T47D (cell line): ENCODE measurements at regions not wholly inside any gene's neighbourhood (a gene's known extent, or its start where the extent isn't known, plus 50 kb on each side); places are given as distances from the start of the nearest gene placed in this dataset.
A peak's percentile ranks its signal among the peaks of the same experiment; 100 is the strongest.

ENCODE experiments used
- DNase-seq, 2 experiments: peaks; one replicate each; pipeline versions ENCODE4 v3.0.0 to v3.0.0-alpha.2; 2011 to 2012; ENCODE audit warnings: low read depth in 1 of 2, low spot score in 1 of 2
- JUND ChIP-seq: IDR thresholded peaks from 2 replicates; pipeline ENCODE4 v1.6.1; 2012; ENCODE audit warnings: low read depth
- in situ Hi-C: cut with HindIII; loops from 2 replicates; pipeline ENCODE4 v1.10.0; 2016; ENCODE audit warnings: low sequenced_read_pairs, low pct_unique_long_range_greater_than_20kb

DNA sequence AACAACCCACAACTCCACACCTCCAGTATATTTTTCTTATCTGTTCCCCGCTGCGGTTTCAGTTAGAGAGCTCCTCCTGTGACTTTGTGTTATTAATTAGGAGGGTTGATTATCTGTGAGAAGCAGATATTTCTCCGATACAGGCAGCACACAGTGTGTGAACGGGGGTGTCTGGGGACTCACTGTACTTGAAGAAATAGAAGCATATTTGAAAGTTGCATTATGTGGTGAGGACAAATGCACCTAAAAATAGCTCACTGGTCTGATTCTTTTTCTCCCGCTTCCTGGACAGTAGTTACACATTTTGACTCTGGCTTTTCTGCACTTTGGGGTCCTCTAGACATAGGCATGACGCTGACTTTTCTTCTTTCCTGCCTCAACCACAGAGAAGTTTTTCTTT lies 277.7 kb downstream of the VRK1 start:
- no peak for TF ChIP-seq JUND
- in situ Hi-C loops: no loop called here
- no peak for DNase-seq

DNA sequence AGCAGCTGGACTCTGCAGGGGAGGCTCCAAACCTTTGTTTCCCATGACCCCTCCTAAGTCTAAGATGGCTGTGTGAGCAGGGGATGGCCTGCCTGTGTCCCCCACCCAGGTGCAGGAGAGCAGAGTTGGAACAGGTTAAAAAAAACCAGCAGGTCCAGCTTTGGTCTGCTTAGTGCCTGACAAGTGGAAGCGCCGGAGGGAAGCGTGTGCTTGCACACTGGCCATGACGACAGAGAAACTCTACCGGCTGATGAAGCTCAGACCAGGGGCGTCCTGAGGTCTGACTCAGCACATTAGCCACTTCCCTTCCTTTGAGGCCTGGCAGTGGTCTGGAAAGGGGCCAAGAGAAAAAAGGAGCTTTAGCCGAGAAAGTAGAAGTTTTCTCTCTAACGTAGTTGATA lies 280.1 kb downstream of the VRK1 start:
- peak in 1 of 2 experiments; percentile 18 for DNase-seq
- no peak for TF ChIP-seq JUND
- in situ Hi-C loops: no loop called here

DNA sequence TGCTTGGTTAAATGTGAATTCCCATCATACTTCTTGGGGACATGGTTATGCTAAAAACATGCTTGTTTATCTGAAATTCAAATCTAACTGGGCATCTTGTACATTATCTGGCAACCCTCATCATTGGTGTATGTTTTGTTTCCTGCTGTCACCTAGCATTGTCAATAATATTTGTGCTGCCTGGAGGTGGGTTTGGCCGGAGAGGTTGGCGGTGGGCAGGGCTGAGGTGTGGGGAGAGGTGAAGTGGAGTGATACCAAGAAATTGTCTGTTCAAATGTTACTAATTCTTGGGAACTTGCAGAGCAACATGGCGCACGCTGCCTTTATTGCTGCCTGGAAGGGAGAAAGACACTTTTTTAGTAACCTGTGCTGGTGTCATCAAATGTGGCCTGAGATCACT lies 280.5 kb downstream of the VRK1 start:
- DNase-seq: no peak
- in situ Hi-C loops: no loop called here
- TF ChIP-seq JUND: no peak

DNA sequence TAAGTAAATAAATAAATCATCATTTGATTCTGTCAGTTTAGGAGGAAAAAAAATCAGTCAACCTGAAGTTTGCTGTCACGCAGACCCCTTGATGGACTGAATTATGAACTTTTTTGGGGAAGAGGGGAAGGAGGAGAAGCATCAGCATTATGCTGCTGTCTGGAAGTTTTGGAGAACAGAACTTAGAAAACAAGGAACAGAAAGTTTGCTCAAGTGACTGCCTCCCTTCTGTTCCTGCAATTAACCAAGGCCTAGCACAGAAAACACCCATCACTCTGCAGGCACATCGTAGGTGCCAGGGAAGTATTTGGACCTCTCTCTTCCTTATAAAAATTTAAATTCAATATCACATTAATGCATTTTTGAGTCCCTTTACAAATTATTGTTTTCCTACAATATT lies 283.8 kb downstream of the VRK1 start:
- no peak for DNase-seq
- in situ Hi-C loops: no loop called here
- no peak for TF ChIP-seq JUND

DNA sequence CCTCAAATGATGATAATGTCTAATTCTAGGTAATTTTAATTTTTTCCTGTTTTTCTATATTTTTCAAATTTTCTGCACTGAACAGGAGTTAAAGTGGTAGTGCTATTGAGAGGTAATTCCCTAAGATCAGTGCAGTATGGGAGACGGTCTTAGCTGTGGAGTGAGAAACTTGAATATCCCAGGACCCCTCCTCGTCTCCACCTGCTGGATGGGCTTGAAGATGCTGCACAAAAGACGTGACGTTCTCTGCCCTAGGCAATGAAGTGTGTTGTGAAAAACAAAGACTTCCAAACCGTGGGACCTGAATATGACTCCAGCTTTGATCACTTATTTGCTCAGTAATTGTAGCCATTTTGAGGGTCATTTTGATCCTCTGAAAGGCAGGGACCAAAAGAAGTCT lies 298.1 kb downstream of the VRK1 start:
- in situ Hi-C loops: no loop called here
- DNase-seq: no peak
- no peak for TF ChIP-seq JUND

DNA sequence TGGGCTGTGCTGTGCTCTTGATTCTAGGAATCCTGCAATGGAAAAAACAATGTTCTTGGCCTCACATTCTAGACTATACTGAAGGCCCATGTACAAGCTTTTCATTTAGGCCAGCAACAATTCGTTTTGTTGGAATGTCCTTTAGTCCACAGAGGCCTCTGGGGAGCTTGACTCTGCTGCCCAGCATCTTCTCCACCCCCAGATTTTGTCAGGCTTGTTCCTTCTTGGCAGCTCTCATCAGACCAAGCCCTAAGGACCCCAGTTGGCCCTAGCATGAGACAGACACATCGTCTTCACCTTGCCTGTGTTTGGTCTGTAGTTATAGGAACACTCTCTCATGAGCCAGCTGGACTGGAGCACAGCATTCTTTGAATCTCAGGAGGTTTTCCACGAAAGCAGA lies 300.1 kb downstream of the VRK1 start:
- TF ChIP-seq JUND: no peak
- in situ Hi-C loops: no loop called here
- DNase-seq: no peak

DNA sequence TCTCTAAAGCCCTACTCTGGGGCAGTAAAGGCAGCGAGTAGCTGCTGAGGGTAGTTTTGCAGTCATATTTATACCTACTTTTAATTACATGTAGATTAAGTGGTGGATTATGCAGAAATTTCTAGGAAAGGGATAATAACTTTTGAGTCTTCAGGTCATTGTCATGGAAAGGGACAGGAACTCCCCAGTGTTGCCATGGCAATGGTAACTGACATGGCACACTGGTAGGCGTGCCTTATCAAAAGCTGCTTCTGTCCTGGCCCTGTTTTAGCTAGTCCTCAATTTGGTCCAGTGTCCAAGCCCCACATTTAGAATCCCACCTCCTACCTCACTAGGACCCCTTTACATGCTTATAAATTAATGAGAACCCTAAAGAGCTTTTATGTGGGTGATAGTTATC lies 303.1 kb downstream of the VRK1 start:
- no peak for TF ChIP-seq JUND
- in situ Hi-C loops: no loop called here
- DNase-seq: no peak

DNA sequence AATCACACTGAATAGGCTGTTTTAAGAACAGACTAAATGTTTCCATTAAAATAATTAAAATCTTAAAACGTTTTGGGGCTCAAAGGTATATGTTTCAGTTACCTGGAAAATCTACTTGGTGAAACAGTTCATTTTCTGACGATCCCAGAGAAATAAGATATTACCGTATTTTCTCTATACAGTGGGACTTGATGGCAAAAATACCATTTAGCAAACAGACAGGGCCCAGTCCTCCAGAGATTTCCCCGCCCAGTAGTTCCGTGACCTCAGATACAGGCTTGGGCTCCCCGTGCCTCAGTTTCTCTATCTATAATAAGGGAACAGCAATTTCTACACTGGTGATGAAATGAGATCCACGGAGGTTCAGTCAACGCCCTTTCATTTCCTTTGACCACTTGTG lies 304.4 kb downstream of the VRK1 start:
- TF ChIP-seq JUND: no peak
- DNase-seq: no peak
- in situ Hi-C loops: no loop called here

DNA sequence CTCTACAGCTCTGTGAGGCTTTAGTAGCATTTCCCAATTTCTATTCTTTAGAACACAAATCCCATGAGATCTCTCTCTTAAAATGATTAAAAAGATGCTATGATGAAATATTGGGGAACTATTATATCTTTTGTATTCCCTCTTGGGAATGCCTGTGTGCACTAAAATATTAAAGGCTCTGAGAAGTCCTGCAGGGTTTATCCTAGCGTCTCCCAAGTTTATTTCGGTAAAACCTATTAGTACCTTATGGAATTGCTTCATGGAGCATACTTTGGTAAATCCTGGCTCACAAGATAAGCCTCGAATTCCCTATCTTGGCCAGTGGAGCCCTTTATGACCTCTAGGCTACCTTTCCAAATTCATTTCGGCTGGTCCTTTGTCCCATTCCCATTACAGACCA lies 306.8 kb downstream of the VRK1 start:
- no peak for TF ChIP-seq JUND
- in situ Hi-C loops: no loop called here
- no peak for DNase-seq

DNA sequence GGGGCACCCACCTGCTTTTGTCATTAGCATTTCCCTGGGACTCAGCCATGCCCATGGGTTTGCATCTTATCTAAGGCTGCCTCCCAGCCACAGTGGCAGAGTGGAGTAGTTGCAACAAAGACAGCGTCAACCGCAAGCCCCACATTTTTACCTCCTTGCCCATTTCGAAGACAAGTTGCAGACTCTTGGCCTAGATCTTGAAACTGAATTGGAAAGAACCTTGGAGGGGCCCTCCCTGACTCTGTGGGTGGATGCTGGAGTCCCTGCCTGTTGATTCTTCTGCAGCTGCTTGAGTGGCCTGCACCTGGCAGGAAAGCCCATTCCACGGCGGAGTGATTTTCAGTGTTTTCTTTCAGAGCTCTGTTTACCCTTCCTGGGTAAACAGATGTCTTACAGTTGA lies 309.0 kb downstream of the VRK1 start:
- peak in 1 of 2 experiments; percentile 27 for DNase-seq
- in situ Hi-C loops: no loop called here

DNA sequence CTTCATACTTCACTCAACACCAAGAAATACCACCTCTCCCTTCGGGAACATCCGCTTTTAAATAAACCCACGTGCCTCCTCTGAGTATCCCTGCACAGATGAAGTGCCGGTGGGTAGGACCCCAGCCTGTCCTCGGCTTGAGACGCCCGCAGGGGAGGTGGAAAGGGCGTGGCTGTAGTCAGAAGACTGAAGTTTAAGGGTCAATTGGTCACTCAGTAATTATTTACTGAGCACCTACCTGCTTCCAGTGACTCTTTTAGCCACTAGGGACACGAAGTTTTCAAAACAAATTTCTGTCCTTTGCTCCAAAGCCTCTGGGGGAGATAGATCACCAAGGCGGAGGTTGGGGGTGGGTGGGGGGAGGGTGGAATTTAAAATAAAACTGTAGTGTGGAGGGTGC lies 309.4 kb downstream of the VRK1 start:
- DNase-seq: peak in 1 of 2 experiments; percentile 7
- TF ChIP-seq JUND: no peak
- in situ Hi-C loops: no loop called here

More for the DNA sequence above, 309.0 kb downstream of the VRK1 start:
- no peak for TF ChIP-seq JUND

DNA sequence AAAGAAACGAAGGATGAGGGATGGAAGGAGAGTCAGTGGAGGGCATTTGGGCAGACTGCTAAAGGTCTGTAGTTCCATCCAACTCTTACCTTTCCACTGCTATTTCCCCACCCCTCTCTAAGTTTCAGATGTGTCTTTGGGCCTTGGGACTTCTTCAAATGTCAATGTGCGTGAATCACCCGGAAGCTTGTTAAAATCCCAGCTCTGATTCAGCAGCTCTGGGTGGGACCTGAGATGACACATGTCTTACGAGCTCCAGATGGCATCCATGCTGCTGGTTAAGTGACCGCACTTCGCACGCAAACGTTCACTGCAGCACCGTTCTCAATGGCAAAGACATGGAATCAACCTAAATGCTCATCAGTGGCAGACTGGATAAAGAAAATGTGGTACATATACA lies 309.9 kb downstream of the VRK1 start:
- no peak for DNase-seq
- in situ Hi-C loops: no loop called here
- TF ChIP-seq JUND: no peak

DNA sequence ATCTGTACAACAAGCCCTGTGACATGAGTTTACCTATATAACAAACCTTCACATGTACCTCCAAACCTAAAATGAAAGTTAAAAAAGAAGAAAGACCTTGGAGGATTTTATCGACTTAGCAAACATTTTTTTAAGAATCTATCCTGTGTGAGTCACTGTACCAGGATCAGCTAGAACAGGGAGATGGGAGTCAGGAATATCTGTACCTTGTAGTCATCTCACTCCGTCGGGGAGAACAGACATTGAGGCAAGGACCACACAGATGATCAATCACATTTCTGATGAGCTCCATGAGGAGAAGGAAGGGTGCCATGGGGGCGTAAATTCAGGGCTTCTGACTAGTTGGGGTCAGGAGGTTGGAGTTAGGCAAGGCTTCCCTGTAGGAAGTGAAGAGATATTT lies 310.6 kb downstream of the VRK1 start:
- no peak for TF ChIP-seq JUND
- in situ Hi-C loops: no loop called here
- DNase-seq: no peak

DNA sequence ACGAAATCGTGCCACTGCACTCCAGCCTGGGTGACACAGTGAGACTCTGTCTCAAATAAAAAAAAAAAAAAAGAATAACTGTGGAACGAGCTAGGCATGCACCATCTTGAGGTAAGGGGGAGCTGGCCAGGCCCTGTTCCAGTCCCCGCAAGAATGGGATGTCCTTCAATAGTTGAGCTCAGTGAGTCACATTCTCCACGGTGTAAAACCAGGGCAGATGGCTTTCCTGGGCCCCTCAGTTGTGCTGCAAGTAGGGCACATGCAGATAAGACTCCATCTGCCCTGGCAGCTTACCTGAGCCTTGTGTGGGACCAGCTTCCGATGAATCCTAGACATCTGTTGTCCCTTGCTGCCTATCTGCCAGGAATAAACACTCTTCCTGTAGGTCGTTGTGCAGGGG lies 312.1 kb downstream of the VRK1 start:
- no peak for TF ChIP-seq JUND
- in situ Hi-C loops: no loop called here
- DNase-seq: no peak
